ENCODE measurements at regions not wholly inside any gene's neighbourhood (a gene's known extent, or its start where the extent isn't known, plus 50 kb on each side); places are given as distances from the start of the nearest gene placed in this dataset.

DNA sequence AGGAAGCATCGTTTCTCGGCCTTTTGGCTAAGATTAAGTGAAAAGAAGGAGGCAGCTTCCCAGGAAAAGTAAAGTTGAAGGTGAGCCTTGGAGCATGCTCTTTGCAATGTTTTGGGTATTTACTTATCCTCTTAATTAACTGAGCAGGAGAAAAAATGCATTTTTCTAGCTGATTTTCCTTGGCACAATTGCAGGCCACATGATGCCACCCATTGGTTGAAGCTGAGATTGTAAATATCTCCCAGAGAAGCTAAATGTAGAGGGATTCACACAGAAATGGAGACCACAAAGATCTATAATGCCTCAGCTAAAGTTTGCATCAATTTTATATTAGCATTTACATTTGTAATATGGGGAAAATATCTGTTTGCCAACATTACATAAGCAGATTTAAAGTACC lies 294.1 kb downstream of the KCNS3 start:
- Histone ChIP-seq H3K4me1 (ENCODE audit: control insufficient read depth, extremely low read depth, insufficient read depth, low read length) (no peaks in the 10 kb centered on the region), H3K4me3 (ENCODE audit: control insufficient read depth in 2 of 3, extremely low read depth in 1 of 3, insufficient read depth in 2 of 3, low read depth in 1 of 3, low read length in 3 of 3) (no peak overlapping the region), H3K27me3 (ENCODE audit: control insufficient read depth, extremely low read depth, insufficient read depth, low read length) (no peaks in the 10 kb centered on the region), H2AFZ (ENCODE audit: control insufficient read depth, low read length) (no peak overlapping the region), H3K9ac (ENCODE audit: control insufficient read depth, extremely low read depth, insufficient read depth, low read length) (no peak overlapping the region), H3K4me2 (ENCODE audit: control insufficient read depth, extremely low read depth, insufficient read depth, low read depth, low read length) (no peak overlapping the region), H3K9me3 (ENCODE audit: control insufficient read depth, low read depth, low read length) (no peaks in the 10 kb centered on the region), H4K20me1 (ENCODE audit: control insufficient read depth, extremely low read depth, insufficient read depth, low read length) (no peaks in the 10 kb centered on the region), H3K27ac (ENCODE audit: control insufficient read depth, insufficient read depth, low read length) (no peak overlapping the region), H3K9me1 (ENCODE audit: control insufficient read depth, extremely low read depth, insufficient read depth, low read length) (no peaks in the 10 kb centered on the region), H3K36me3 (ENCODE audit: control insufficient read depth in 2 of 2, extremely low read depth in 1 of 2, insufficient read depth in 2 of 2, low read length in 2 of 2) (no peaks in the 10 kb centered on the region), H3K79me2 (ENCODE audit: control insufficient read depth, insufficient read depth, low read length) (no peaks in the 10 kb centered on the region)
- FAIRE-seq, result no peak
- TF ChIP-seq, protein P1, sequence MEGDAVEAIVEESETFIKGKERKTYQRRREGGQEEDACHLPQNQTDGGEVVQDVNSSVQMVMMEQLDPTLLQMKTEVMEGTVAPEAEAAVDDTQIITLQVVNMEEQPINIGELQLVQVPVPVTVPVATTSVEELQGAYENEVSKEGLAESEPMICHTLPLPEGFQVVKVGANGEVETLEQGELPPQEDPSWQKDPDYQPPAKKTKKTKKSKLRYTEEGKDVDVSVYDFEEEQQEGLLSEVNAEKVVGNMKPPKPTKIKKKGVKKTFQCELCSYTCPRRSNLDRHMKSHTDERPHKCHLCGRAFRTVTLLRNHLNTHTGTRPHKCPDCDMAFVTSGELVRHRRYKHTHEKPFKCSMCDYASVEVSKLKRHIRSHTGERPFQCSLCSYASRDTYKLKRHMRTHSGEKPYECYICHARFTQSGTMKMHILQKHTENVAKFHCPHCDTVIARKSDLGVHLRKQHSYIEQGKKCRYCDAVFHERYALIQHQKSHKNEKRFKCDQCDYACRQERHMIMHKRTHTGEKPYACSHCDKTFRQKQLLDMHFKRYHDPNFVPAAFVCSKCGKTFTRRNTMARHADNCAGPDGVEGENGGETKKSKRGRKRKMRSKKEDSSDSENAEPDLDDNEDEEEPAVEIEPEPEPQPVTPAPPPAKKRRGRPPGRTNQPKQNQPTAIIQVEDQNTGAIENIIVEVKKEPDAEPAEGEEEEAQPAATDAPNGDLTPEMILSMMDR (optimal IDR thresholded peaks at IDR 0.05 in 1 of 3, IDR thresholded peaks at IDR 0.05 in 1 of 3, conservative IDR thresholded peaks at IDR 0.05 in 1 of 3; ENCODE audit: extremely low read depth in 1 of 3, insufficient read depth in 2 of 3, low read length in 3 of 3), result no peak
- no peak for TF ChIP-seq EZH2 (IDR thresholded peaks at IDR 0.05; ENCODE audit: low read length)
- dilution Hi-C loops (cut with MboI; ENCODE audit: extremely low pct_ligation_motif_present, low sequenced_read_pairs), result no loop called here
- no peak for DNase-seq (ENCODE audit: low read depth, low spot score)

GRCh38 chr2:18171191-18172139 lies 293.0 kb downstream of the KCNS3 start:
- H3K36me3 ChIP-seq (ENCODE audit: control insufficient read depth in 2 of 2, extremely low read depth in 1 of 2, insufficient read depth in 2 of 2, low read length in 2 of 2), result no peaks in the 10 kb centered on the region
- DNase-seq (ENCODE audit: low read depth, low spot score) (no peak), FAIRE-seq (no peak)
- no peaks in the 10 kb centered on the region for H3K79me2 ChIP-seq (ENCODE audit: control insufficient read depth, insufficient read depth, low read length)
- H3K27ac ChIP-seq (ENCODE audit: control insufficient read depth, insufficient read depth, low read length), result no peak overlapping the region
- no peak overlapping the region for H3K4me2 ChIP-seq (ENCODE audit: control insufficient read depth, extremely low read depth, insufficient read depth, low read depth, low read length)
- no peaks in the 10 kb centered on the region for H3K27me3 ChIP-seq (ENCODE audit: control insufficient read depth, extremely low read depth, insufficient read depth, low read length)
- H2AFZ ChIP-seq (ENCODE audit: control insufficient read depth, low read length), result no peak overlapping the region
- dilution Hi-C loops (cut with MboI; ENCODE audit: extremely low pct_ligation_motif_present, low sequenced_read_pairs), result no loop called here
- no peaks in the 10 kb centered on the region for H3K4me1 ChIP-seq (ENCODE audit: control insufficient read depth, extremely low read depth, insufficient read depth, low read length)
- H4K20me1 ChIP-seq (ENCODE audit: control insufficient read depth, extremely low read depth, insufficient read depth, low read length), result no peaks in the 10 kb centered on the region
- no peak for TF ChIP-seq EZH2 (IDR thresholded peaks at IDR 0.05; ENCODE audit: low read length)
- TF ChIP-seq, protein P1 (optimal IDR thresholded peaks at IDR 0.05 in 1 of 3, IDR thresholded peaks at IDR 0.05 in 1 of 3, conservative IDR thresholded peaks at IDR 0.05 in 1 of 3; ENCODE audit: extremely low read depth in 1 of 3, insufficient read depth in 2 of 3, low read length in 3 of 3), result no peak
- H3K4me3 ChIP-seq (ENCODE audit: control insufficient read depth in 2 of 3, extremely low read depth in 1 of 3, insufficient read depth in 2 of 3, low read depth in 1 of 3, low read length in 3 of 3), result no peak overlapping the region
- no peaks in the 10 kb centered on the region for H3K9me3 ChIP-seq (ENCODE audit: control insufficient read depth, low read depth, low read length)
- H3K9ac ChIP-seq (ENCODE audit: control insufficient read depth, extremely low read depth, insufficient read depth, low read length), result no peak overlapping the region
- no peaks in the 10 kb centered on the region for H3K9me1 ChIP-seq (ENCODE audit: control insufficient read depth, extremely low read depth, insufficient read depth, low read length)

Data from keratinocyte (primary cell).